ENCODE measurements at regions not wholly inside any gene's neighbourhood (a gene's known extent, or its start where the extent isn't known, plus 50 kb on each side); places are given as distances from the start of the nearest gene placed in this dataset.

DNA sequence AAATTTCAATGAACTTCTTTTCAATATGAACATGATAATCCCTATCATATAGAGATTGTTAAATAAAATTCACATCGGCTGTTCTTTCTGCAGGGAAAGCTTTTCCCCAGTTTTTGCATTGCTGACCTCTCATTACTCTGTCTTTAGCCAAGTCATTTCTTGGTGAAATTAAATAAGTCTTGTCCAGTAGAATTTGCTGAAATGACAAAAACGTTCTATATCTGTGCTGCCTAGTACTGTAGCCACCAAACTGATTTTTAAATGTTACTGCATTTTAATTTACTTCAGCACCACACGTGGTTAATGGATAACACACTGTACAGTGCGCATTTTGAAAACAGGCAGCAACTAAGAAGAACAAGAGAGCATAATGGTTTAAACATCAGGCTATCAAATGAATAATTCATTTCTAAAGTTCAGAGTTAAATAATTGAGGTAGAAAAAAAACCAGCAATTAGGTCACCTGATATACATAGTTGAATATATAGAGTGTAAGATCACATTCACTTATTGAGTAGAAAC is 178.9 kb downstream of the LIG4 start:
- peaks cover 0 to 11% of the 10 kb centered on the region in 2 donors for H3K9me3 ChIP-seq (ENCODE audit: control insufficient read depth in 2 of 2, insufficient read depth in 1 of 2, low read depth in 1 of 2, low read length in 1 of 2)
- FAIRE-seq, result no peak
- WGBS, 3 donors, result 70 to 77% (median 70%) methylated on average over 4 of the region's 4 CpGs
- no peaks in the 10 kb centered on the region for H3K27me3 ChIP-seq (ENCODE audit: control insufficient read depth in 3 of 3, insufficient read depth in 3 of 3, low read length in 3 of 3)
- peaks cover 0 to 18% (median 0%) of the 10 kb centered on the region in 3 donors for H3K4me1 ChIP-seq (ENCODE audit: control insufficient read depth in 3 of 3, insufficient read depth in 2 of 3, low read depth in 1 of 3, low read length in 2 of 3)
- no peak for DNase-seq
- H3K4me3 ChIP-seq (ENCODE audit: low read depth in 1 of 3, low read length in 3 of 3), result no peak overlapping the region
- no peak overlapping the region for H3K27ac ChIP-seq (ENCODE audit: low read depth in 1 of 3, low read length in 2 of 3)
- no peaks in the 10 kb centered on the region for H3K36me3 ChIP-seq (ENCODE audit: control insufficient read depth in 3 of 3, insufficient read depth in 2 of 3, low read depth in 1 of 3, low read length in 3 of 3)

DNA sequence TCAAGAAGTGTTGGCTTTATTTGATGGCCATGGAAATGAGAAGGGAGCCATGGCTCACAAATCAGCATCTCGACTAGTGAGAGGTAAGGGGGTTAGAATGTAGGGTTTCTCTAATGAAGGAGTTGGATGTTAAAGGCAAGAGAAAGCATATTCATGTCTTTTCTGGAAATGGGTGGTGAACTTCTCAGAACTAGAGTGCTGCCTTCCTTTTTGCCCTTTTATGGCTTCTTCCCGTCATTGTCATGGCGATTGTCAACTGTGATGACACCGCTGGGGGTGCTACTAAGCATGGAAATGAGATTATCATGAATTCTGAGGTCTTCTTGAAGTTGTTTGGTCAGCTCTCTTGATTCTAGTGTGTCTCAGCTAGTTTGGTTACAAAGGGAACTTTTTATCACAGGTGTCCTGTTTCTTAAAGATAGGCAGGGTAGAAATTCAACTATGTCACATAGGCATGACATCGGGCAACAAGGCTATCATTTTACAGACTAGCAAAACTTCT is 180.4 kb downstream of the LIG4 start:
- Histone ChIP-seq H3K36me3 (ENCODE audit: control insufficient read depth in 3 of 3, insufficient read depth in 2 of 3, low read depth in 1 of 3, low read length in 3 of 3) (no peaks in the 10 kb centered on the region), H3K27me3 (ENCODE audit: control insufficient read depth in 3 of 3, insufficient read depth in 3 of 3, low read length in 3 of 3) (no peaks in the 10 kb centered on the region), H3K4me3 (ENCODE audit: low read depth in 1 of 3, low read length in 3 of 3) (no peak overlapping the region), H3K4me1 (ENCODE audit: control insufficient read depth in 3 of 3, insufficient read depth in 2 of 3, low read depth in 1 of 3, low read length in 2 of 3) (peaks cover 0 to 18% (median 0%) of the 10 kb centered on the region in 3 donors), H3K9me3 (ENCODE audit: control insufficient read depth in 2 of 2, insufficient read depth in 1 of 2, low read depth in 1 of 2, low read length in 1 of 2) (peaks cover 0 to 9% of the 10 kb centered on the region in 2 donors), H3K27ac (ENCODE audit: low read depth in 1 of 3, low read length in 2 of 3) (peak overlapping the region in 1 of 3 donors; percentile 67)
- DNase-seq (peak; percentile 8 to 57), FAIRE-seq (no peak)
- WGBS, 3 donors, result 72 to 81% (median 73%) methylated on average over 5 of the region's 5 CpGs

DNA sequence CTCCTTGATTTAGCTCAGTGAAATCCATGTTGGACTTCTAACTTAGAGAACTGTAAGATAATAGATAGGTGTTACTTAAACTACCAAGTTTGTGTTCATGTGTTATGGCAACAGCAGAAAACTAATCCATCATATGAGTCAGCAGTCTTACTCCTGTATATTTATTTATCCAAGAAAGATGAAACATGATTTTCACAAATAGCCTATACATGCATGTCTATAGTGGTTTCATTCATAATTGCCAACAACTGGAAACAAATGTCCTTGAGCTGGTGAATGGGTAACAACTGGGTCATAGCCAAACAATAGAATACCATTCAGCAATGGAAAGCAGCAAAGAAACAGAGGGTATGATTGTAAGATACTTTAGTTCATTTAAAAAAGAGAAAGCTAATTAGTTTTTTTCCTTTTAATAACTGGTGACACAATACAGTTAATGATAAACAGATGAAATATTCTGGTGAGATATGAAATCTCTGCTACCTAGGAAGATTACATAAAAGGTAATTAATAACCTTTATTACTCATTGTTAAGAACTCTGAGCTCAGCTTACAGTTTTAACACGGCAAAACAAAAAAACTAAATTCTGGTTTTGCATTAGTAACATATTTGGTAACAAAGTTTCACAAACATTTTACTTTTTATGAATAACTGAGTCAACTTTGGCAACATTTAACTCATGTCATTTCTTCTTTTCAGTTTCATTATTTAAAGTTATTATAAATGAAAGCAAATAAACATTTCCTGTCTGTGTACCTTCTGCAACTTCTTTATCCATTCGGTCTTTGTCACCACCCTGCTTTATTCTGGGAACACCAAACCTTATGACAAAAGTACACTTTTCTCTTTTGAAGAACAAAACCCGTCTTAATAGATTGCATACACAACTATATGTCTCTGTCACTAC is 181.3 kb downstream of the LIG4 start:
- FAIRE-seq (peak; percentile 85), DNase-seq (peak; percentile 76 to 81)
- 15 to 44% (median 24%) methylated on average over 3 of the region's 3 CpGs for WGBS, 3 donors
- Histone ChIP-seq H3K9me3 (ENCODE audit: control insufficient read depth in 2 of 2, insufficient read depth in 1 of 2, low read depth in 1 of 2, low read length in 1 of 2) (peaks cover 0 to under 1% of the 10 kb centered on the region in 2 donors), H3K27ac (ENCODE audit: low read depth in 1 of 3, low read length in 2 of 3) (peak overlapping the region in 1 of 3 donors; percentile 67), H3K27me3 (ENCODE audit: control insufficient read depth in 3 of 3, insufficient read depth in 3 of 3, low read length in 3 of 3) (no peaks in the 10 kb centered on the region), H3K4me3 (ENCODE audit: low read depth in 1 of 3, low read length in 3 of 3) (no peak overlapping the region), H3K4me1 (ENCODE audit: control insufficient read depth in 3 of 3, insufficient read depth in 2 of 3, low read depth in 1 of 3, low read length in 2 of 3) (peaks cover 0 to 18% (median 0%) of the 10 kb centered on the region in 3 donors), H3K36me3 (ENCODE audit: control insufficient read depth in 3 of 3, insufficient read depth in 2 of 3, low read depth in 1 of 3, low read length in 3 of 3) (no peaks in the 10 kb centered on the region)

DNA sequence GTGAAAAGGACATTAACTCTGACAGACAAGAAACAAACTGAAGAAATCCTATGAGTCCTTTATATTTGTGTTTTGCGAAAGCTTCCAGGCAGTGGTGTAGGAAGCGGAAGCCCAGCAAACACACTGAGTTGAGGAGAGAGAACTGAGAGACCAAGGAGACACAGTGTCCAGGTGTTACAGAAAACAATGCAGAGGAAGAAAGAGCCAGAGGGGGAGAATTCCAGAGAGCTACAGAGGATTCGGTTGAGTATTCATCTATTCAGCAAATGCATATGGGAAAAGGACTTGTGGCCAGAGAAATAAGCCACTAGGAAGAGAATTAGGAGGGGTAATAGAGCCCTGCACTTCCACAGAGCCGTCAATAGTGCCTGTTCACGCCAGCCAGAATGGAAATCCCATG is 183.5 kb downstream of the LIG4 start:
- DNase-seq, result no peak
- Histone ChIP-seq H3K4me3 (ENCODE audit: low read depth in 1 of 3, low read length in 3 of 3) (no peak overlapping the region), H3K9me3 (ENCODE audit: control insufficient read depth in 2 of 2, insufficient read depth in 1 of 2, low read depth in 1 of 2, low read length in 1 of 2) (no peaks in the 10 kb centered on the region), H3K27ac (ENCODE audit: low read depth in 1 of 3, low read length in 2 of 3) (no peak overlapping the region), H3K4me1 (ENCODE audit: control insufficient read depth in 3 of 3, insufficient read depth in 2 of 3, low read depth in 1 of 3, low read length in 2 of 3) (peaks cover 0 to 18% (median 0%) of the 10 kb centered on the region in 3 donors), H3K27me3 (ENCODE audit: control insufficient read depth in 3 of 3, insufficient read depth in 3 of 3, low read length in 3 of 3) (no peaks in the 10 kb centered on the region), H3K36me3 (ENCODE audit: control insufficient read depth in 3 of 3, insufficient read depth in 2 of 3, low read depth in 1 of 3, low read length in 3 of 3) (no peaks in the 10 kb centered on the region)
- no peak for FAIRE-seq
- 80 to 93% (median 82%) methylated on average over 5 of the region's 5 CpGs for WGBS, 3 donors

DNA sequence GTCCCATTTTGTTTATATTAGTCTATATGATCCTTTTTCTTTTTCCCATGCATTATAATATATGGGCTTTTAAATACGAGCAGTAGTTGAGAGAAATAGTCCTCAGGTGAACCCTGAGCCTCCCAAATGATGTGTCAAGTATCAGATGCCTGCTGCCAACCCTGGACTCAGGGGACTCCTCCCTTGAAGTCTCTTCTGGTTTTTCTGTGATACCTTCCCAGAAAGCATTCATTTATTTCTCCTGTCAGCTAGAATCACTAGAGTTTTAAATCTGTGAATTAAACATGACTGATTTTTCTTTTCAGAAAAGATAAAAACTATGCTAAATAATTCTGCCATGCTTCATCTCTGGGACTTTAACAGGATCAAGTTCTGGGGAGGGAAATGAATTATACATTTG is 184.6 kb downstream of the LIG4 start:
- Histone ChIP-seq H3K9me3 (ENCODE audit: control insufficient read depth in 2 of 2, insufficient read depth in 1 of 2, low read depth in 1 of 2, low read length in 1 of 2) (no peaks in the 10 kb centered on the region), H3K4me1 (ENCODE audit: control insufficient read depth in 3 of 3, insufficient read depth in 2 of 3, low read depth in 1 of 3, low read length in 2 of 3) (peaks cover 0 to 16% (median 0%) of the 10 kb centered on the region in 3 donors), H3K27ac (ENCODE audit: low read depth in 1 of 3, low read length in 2 of 3) (no peak overlapping the region), H3K27me3 (ENCODE audit: control insufficient read depth in 3 of 3, insufficient read depth in 3 of 3, low read length in 3 of 3) (no peaks in the 10 kb centered on the region), H3K36me3 (ENCODE audit: control insufficient read depth in 3 of 3, insufficient read depth in 2 of 3, low read depth in 1 of 3, low read length in 3 of 3) (no peaks in the 10 kb centered on the region), H3K4me3 (ENCODE audit: low read depth in 1 of 3, low read length in 3 of 3) (no peak overlapping the region)
- no peak for FAIRE-seq
- WGBS, 3 donors, result 38 to 59% (median 54%) methylated on average over 1 of the region's 1 CpG
- DNase-seq, result no peak

DNA sequence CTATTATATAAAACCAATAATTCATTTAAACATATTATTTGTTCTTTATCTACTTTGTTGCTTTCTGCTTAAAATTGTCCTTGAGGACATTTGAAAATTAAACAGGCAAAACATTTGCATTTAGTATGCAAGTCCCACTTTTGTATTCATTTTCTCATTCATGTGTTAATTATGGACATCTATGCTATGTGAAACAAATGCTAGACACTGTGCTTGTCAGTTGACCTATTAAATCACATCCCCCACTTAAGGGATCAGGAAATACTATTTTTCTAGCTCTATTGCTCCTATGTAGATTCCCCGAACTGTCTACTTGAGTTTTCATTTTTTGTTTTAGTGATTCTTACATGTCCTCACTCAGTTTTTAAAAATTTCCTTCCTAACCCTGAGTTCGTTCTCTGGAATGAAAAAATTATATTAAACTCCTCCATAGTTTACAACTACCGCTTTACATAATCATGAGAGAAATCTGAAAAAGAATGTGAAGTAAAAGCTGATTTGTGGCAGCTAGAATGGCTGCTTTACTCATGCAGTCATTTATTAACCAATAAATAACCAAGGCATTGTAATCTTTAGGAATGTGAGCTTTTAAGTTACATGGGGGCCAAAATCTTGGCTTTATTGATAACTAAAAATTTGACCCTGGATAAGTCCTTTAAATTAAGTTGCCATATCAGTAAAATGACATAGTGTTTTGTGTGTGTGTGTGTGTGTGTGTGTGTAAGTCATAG is 188.5 kb downstream of the LIG4 start:
- 60 to 85% (median 73%) methylated on average over 3 of the region's 3 CpGs for WGBS, 3 donors
- no peak overlapping the region for H3K27ac ChIP-seq (ENCODE audit: low read depth in 1 of 3, low read length in 2 of 3)
- H3K4me1 ChIP-seq (ENCODE audit: control insufficient read depth in 3 of 3, insufficient read depth in 2 of 3, low read depth in 1 of 3, low read length in 2 of 3), result no peaks in the 10 kb centered on the region
- DNase-seq, result no peak
- H3K27me3 ChIP-seq (ENCODE audit: control insufficient read depth in 3 of 3, insufficient read depth in 3 of 3, low read length in 3 of 3), result no peaks in the 10 kb centered on the region
- no peaks in the 10 kb centered on the region for H3K9me3 ChIP-seq (ENCODE audit: control insufficient read depth in 2 of 2, insufficient read depth in 1 of 2, low read depth in 1 of 2, low read length in 1 of 2)
- FAIRE-seq, result no peak
- no peaks in the 10 kb centered on the region for H3K36me3 ChIP-seq (ENCODE audit: control insufficient read depth in 3 of 3, insufficient read depth in 2 of 3, low read depth in 1 of 3, low read length in 3 of 3)
- no peak overlapping the region for H3K4me3 ChIP-seq (ENCODE audit: low read depth in 1 of 3, low read length in 3 of 3)

DNA sequence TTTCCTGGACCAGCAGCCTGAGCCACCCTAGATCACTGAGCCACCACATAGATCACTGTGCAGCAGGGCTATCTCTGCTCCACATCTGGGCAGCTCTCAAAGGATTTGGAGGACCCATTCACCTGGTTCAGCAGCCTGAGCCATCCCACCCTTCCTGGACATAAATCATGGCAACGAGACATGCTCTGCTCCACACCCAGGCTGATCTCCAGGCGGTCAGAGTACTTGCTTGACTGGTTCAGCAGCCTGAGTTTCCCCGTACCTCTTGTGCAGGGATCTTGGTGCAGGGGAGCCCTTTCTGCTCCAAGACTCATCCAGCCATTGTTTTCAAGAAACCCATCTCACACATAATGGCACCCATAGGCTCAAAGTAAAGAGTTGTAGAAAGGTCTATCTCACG is 195.3 kb downstream of the LIG4 start:
- no peaks in the 10 kb centered on the region for H3K4me1 ChIP-seq (ENCODE audit: control insufficient read depth in 3 of 3, insufficient read depth in 2 of 3, low read depth in 1 of 3, low read length in 2 of 3)
- H3K27me3 ChIP-seq (ENCODE audit: control insufficient read depth in 3 of 3, insufficient read depth in 3 of 3, low read length in 3 of 3), result no peaks in the 10 kb centered on the region
- H3K4me3 ChIP-seq (ENCODE audit: low read depth in 1 of 3, low read length in 3 of 3), result no peak overlapping the region
- H3K9me3 ChIP-seq (ENCODE audit: control insufficient read depth in 2 of 2, insufficient read depth in 1 of 2, low read depth in 1 of 2, low read length in 1 of 2), result peaks cover 0 to 20% of the 10 kb centered on the region in 2 donors
- DNase-seq (peak in 1 of 2 donors; percentile 43), FAIRE-seq (no peak)
- H3K27ac ChIP-seq (ENCODE audit: low read depth in 1 of 3, low read length in 2 of 3), result no peak overlapping the region
- no peaks in the 10 kb centered on the region for H3K36me3 ChIP-seq (ENCODE audit: control insufficient read depth in 3 of 3, insufficient read depth in 2 of 3, low read depth in 1 of 3, low read length in 3 of 3)
- WGBS, 3 donors, result 14 to 48% (median 27%) methylated on average over 4 of the region's 4 CpGs

DNA sequence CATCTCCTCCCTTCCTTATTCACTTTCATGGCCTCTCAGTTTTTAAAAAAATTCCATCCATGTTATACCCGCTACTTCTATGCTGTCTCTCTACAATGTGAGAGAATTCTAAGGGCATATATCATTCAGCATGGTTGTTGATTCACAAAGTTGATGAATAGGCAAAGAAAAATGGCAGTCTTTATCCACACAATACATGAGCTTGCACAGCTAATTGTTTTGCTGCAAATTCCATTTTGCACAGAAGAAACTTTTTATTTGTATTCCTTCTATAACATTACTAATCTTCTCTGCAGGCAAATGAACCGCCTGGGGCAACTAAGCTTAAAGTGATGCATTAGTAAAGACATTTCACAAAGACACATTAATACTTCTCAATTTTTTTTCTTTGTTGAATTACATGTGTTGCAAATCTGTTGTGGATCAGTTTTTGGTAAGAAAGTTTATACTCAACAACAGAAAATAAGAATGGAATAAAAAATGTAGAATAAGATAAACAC is 196.9 kb downstream of the LIG4 start:
- H3K4me1 ChIP-seq (ENCODE audit: control insufficient read depth in 3 of 3, insufficient read depth in 2 of 3, low read depth in 1 of 3, low read length in 2 of 3), result no peaks in the 10 kb centered on the region
- DNase-seq (no peak), FAIRE-seq (no peak)
- H3K27me3 ChIP-seq (ENCODE audit: control insufficient read depth in 3 of 3, insufficient read depth in 3 of 3, low read length in 3 of 3), result no peaks in the 10 kb centered on the region
- H3K4me3 ChIP-seq (ENCODE audit: low read depth in 1 of 3, low read length in 3 of 3), result no peak overlapping the region
- no peak overlapping the region for H3K27ac ChIP-seq (ENCODE audit: low read depth in 1 of 3, low read length in 2 of 3)
- peaks cover 0 to 20% of the 10 kb centered on the region in 2 donors for H3K9me3 ChIP-seq (ENCODE audit: control insufficient read depth in 2 of 2, insufficient read depth in 1 of 2, low read depth in 1 of 2, low read length in 1 of 2)
- no peaks in the 10 kb centered on the region for H3K36me3 ChIP-seq (ENCODE audit: control insufficient read depth in 3 of 3, insufficient read depth in 2 of 3, low read depth in 1 of 3, low read length in 3 of 3)
- 84 to 94% (median 85%) methylated on average over 2 of the region's 2 CpGs for WGBS, 3 donors
